ENCODE measurements at regions not wholly inside any gene's neighbourhood (a gene's known extent, or its start where the extent isn't known, plus 50 kb on each side); places are given as distances from the start of the nearest gene placed in this dataset.

GRCh38 chrX:1027133-1027532 lies 185.3 kb downstream of the CRLF2 start:
- no peak for TF ChIP-seq POLR2AphosphoS5 (IDR thresholded peaks at IDR 0.05; ENCODE audit: low read depth)
- TF ChIP-seq NANOG (IDR thresholded peaks at IDR 0.05; ENCODE audit: borderline replicate concordance) = no peak
- TF ChIP-seq CTCF (conservative IDR thresholded peaks at IDR 0.05; ENCODE audit: low read depth in 2 of 2) = no peak
- no peak for TF ChIP-seq EZH2 (IDR thresholded peaks at IDR 0.05; ENCODE audit: low read depth, unreplicated experiment)

Measured in GM23338 (cell line).